CMK (cell line): ENCODE measurements at regions not wholly inside any gene's neighbourhood (a gene's known extent, or its start where the extent isn't known, plus 50 kb on each side); places are given as distances from the start of the nearest gene placed in this dataset.
"Not testable (repeated sequence)": the region's sequence is repeated elsewhere in the genome, so short reads cannot be mapped to it uniquely, and the experiment has no call there.

Source experiments
- DNase-seq: peaks from one replicate; pipeline ENCODE4 v3.0.0-alpha.2; 2010; ENCODE audit warnings: low read depth

GRCh38 chr6:4378319-4378996 is 243.1 kb upstream of the ECI2 start:
- no peak for DNase-seq

GRCh38 chr6:4377603-4378002 is 242.2 kb upstream of the ECI2 start:
- no peak for DNase-seq

- DNase-seq, result no peak
Observed at GRCh38 chr6:4374216-4374615, 238.8 kb upstream of the ECI2 start.

- no peak for DNase-seq
Observed at GRCh38 chr6:4372866-4373265, 237.5 kb upstream of the ECI2 start.

GRCh38 chr6:4371207-4371921 is 236.0 kb upstream of the ECI2 start:
- DNase-seq, result no peak

GRCh38 chr6:4370066-4370465 is 234.7 kb upstream of the ECI2 start:
- no peak for DNase-seq

- DNase-seq, result no peak
Observed at GRCh38 chr6:4369616-4370015, 234.2 kb upstream of the ECI2 start.

- no peak for DNase-seq
Observed at GRCh38 chr6:4368649-4369048, 233.3 kb upstream of the ECI2 start.

GRCh38 chr6:4367643-4368042 is 232.3 kb upstream of the ECI2 start:
- DNase-seq, result no peak

GRCh38 chr6:4366635-4367395 is 231.4 kb upstream of the ECI2 start:
- no peak for DNase-seq

- DNase-seq, result no peak
Observed at GRCh38 chr6:4365686-4366085, 230.3 kb upstream of the ECI2 start.

GRCh38 chr6:4364711-4365110 is 229.3 kb upstream of the ECI2 start:
- DNase-seq, result no peak

GRCh38 chr6:4364172-4364571 is 228.8 kb upstream of the ECI2 start:
- no peak for DNase-seq

- DNase-seq, result no peak
Observed at GRCh38 chr6:4363656-4364055, 228.3 kb upstream of the ECI2 start.

GRCh38 chr6:4362326-4362725 is 227.0 kb upstream of the ECI2 start:
- DNase-seq, result no peak

- no peak for DNase-seq
Observed at GRCh38 chr6:4360920-4361319, 225.5 kb upstream of the ECI2 start.

- DNase-seq, result no peak
Observed at GRCh38 chr6:4359108-4359730, 223.8 kb upstream of the ECI2 start.

- no peak for DNase-seq
Observed at GRCh38 chr6:4358414-4359107, 223.2 kb upstream of the ECI2 start.

GRCh38 chr6:4357660-4358152 is 222.3 kb upstream of the ECI2 start:
- DNase-seq, result not testable (repeated sequence)

- DNase-seq, result no peak
Observed at GRCh38 chr6:4356899-4357659, 221.7 kb upstream of the ECI2 start.

- DNase-seq, result no peak
Observed at GRCh38 chr6:4355241-4355640, 219.9 kb upstream of the ECI2 start.
